HG03460 (cell line): ENCODE measurements at regions not wholly inside any gene's neighbourhood (a gene's known extent, or its start where the extent isn't known, plus 50 kb on each side); places are given as distances from the start of the nearest gene placed in this dataset.

ENCODE experiments used
- ATAC-seq: cut with Tn5 transposase; IDR thresholded peaks from one replicate; pipeline ENCODE4 v1.9.1; 2021; ENCODE audit not compliant: unreplicated experiment

- no peak for ATAC-seq
Observed at GRCh38 chr14:25800841-25801240, 750.9 kb upstream of the STXBP6 start.

GRCh38 chr14:25788252-25788651 lies 738.3 kb upstream of the STXBP6 start:
- no peak for ATAC-seq

- no peak for ATAC-seq
Observed at GRCh38 chr14:25765909-25766308, 716.0 kb upstream of the STXBP6 start.

DNA sequence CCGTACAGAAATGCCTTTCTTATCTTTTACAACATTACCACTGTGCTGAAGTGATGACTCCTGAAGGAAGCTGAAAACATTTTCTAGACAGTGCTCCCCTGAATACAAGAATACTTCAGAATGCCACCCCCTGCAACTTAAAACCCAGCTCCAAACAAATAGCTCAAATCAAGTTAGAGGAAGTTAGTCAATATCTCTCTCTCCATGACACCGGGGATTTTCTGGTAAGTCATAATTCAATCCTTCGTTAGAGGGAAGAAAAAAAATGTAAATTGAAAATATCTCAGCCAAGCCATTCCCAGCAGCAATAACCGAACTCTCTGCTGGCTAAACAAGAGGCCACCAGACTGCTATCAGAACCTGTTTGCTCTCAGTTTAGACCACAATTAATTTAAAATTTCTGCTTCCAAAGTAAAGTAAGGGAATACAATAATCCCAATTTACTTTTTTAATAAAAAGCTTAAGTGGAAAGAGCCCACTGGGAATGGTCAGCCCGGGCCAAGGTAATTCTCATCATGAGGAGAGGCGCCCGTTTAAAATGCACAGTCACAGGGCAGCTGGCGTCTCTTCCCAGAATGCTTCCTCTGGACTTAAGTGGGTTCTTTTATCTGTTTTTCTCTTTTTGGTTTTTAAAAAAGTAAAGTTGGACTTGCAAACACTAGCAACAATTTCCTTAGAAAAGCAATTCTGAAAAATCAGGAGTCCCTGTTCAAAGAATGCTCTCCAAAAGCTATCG lies 710.1 kb upstream of the STXBP6 start:
- ATAC-seq: no peak

GRCh38 chr14:25759256-25759655 lies 709.3 kb upstream of the STXBP6 start:
- no peak for ATAC-seq

GRCh38 chr14:25757364-25757763 lies 707.4 kb upstream of the STXBP6 start:
- no peak for ATAC-seq

DNA sequence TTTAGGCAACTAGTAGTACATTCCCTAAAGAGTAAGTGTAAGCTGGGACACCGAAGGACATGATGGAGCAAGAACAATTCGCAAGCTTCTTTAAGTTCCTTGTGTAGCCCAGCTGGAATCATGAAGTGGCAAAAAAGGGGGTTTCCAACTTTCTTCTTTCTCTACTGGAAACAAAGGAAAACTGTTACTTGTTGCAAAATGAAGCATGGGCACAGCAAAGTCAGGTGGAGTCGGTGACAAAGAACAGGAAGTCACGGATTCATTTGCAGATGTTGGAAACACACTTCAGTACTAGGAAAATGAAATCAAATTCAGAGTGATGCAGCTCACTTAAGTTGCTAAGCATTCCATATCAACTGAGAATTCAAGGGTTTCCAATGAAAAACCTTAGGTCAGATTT lies 706.9 kb upstream of the STXBP6 start:
- ATAC-seq: no peak

GRCh38 chr14:25753130-25753529 lies 703.2 kb upstream of the STXBP6 start:
- no peak for ATAC-seq

GRCh38 chr14:25750436-25750835 lies 700.5 kb upstream of the STXBP6 start:
- ATAC-seq: no peak
